ENCODE measurements at regions not wholly inside any gene's neighbourhood (a gene's known extent, or its start where the extent isn't known, plus 50 kb on each side); places are given as distances from the start of the nearest gene placed in this dataset.

GRCh38 chr10:113219446-113219845, 269.4 kb downstream of the TCF7L2 start:
- no peak for DNase-seq (ENCODE audit: low read depth, low spot score)
- H3K27ac ChIP-seq: no peak overlapping the region

- DNase-seq (ENCODE audit: low read depth, low spot score): no peak
- no peak overlapping the region for H3K27ac ChIP-seq
Observed at GRCh38 chr10:113221756-113222168, 271.7 kb downstream of the TCF7L2 start.

GRCh38 chr10:113222207-113222606, 272.2 kb downstream of the TCF7L2 start:
- H3K27ac ChIP-seq: no peak overlapping the region
- DNase-seq (ENCODE audit: low read depth, low spot score): no peak

- H3K27ac ChIP-seq: no peak overlapping the region
- no peak for DNase-seq (ENCODE audit: low read depth, low spot score)
Observed at GRCh38 chr10:113225364-113225763, 275.3 kb downstream of the TCF7L2 start.

GRCh38 chr10:113225903-113226302, 275.9 kb downstream of the TCF7L2 start:
- H3K27ac ChIP-seq: no peak overlapping the region
- no peak for DNase-seq (ENCODE audit: low read depth, low spot score)

GRCh38 chr10:113226399-113226798, 276.4 kb downstream of the TCF7L2 start:
- no peak for DNase-seq (ENCODE audit: low read depth, low spot score)
- H3K27ac ChIP-seq: no peak overlapping the region

- no peak for DNase-seq (ENCODE audit: low read depth, low spot score)
- no peak overlapping the region for H3K27ac ChIP-seq
Observed at GRCh38 chr10:113226831-113227445, 276.9 kb downstream of the TCF7L2 start.

GRCh38 chr10:113228530-113228929, 278.5 kb downstream of the TCF7L2 start:
- no peak for DNase-seq (ENCODE audit: low read depth, low spot score)
- H3K27ac ChIP-seq: no peak overlapping the region

- H3K27ac ChIP-seq: no peak overlapping the region
- no peak for DNase-seq (ENCODE audit: low read depth, low spot score)
Observed at GRCh38 chr10:113230011-113230610, 280.1 kb downstream of the TCF7L2 start.

- no peak for DNase-seq (ENCODE audit: low read depth, low spot score)
- H3K27ac ChIP-seq: no peak overlapping the region
Observed at GRCh38 chr10:113232928-113233511, 283.0 kb downstream of the TCF7L2 start.

- no peak overlapping the region for H3K27ac ChIP-seq
- DNase-seq (ENCODE audit: low read depth, low spot score): no peak
Observed at GRCh38 chr10:113234481-113234880, 284.4 kb downstream of the TCF7L2 start.

GRCh38 chr10:113235508-113235907, 285.5 kb downstream of the TCF7L2 start:
- no peak overlapping the region for H3K27ac ChIP-seq
- no peak for DNase-seq (ENCODE audit: low read depth, low spot score)

GRCh38 chr10:113236998-113237397, 287.0 kb downstream of the TCF7L2 start:
- H3K27ac ChIP-seq: no peak overlapping the region
- DNase-seq (ENCODE audit: low read depth, low spot score): no peak

- no peak for DNase-seq (ENCODE audit: low read depth, low spot score)
- H3K27ac ChIP-seq: no peak overlapping the region
Observed at GRCh38 chr10:113239566-113240350, 289.7 kb downstream of the TCF7L2 start.

- DNase-seq (ENCODE audit: low read depth, low spot score): no peak
- no peak overlapping the region for H3K27ac ChIP-seq
Observed at GRCh38 chr10:113240736-113241135, 290.7 kb downstream of the TCF7L2 start.

- no peak for DNase-seq (ENCODE audit: low read depth, low spot score)
- no peak overlapping the region for H3K27ac ChIP-seq
Observed at GRCh38 chr10:113241599-113242360, 291.7 kb downstream of the TCF7L2 start.

- H3K27ac ChIP-seq: no peak overlapping the region
- DNase-seq (ENCODE audit: low read depth, low spot score): no peak
Observed at GRCh38 chr10:113243311-113243710, 293.3 kb downstream of the TCF7L2 start.

- no peak for DNase-seq (ENCODE audit: low read depth, low spot score)
- H3K27ac ChIP-seq: no peak overlapping the region
Observed at GRCh38 chr10:113244750-113245149, 294.7 kb downstream of the TCF7L2 start.

GRCh38 chr10:113245286-113245685, 295.2 kb downstream of the TCF7L2 start:
- no peak for DNase-seq (ENCODE audit: low read depth, low spot score)
- no peak overlapping the region for H3K27ac ChIP-seq

- no peak for DNase-seq (ENCODE audit: low read depth, low spot score)
- H3K27ac ChIP-seq: no peak overlapping the region
Observed at GRCh38 chr10:113247050-113247449, 297.0 kb downstream of the TCF7L2 start.
